PC-9 (cell line): ENCODE measurements at regions not wholly inside any gene's neighbourhood (a gene's known extent, or its start where the extent isn't known, plus 50 kb on each side); places are given as distances from the start of the nearest gene placed in this dataset.
A peak's percentile ranks its signal among the peaks of the same experiment; 100 is the strongest.

ENCODE experiments used
- BruUV-seq: library from RNA; stranded (reverse); fragments of 400-500 nt; replicated peaks from 2 replicates; lab custom pipeline; 2021; lab: Mats Ljungman, UMichigan
- CTCF ChIA-PET: fragments of 300-600 bp; sonication (Branson Sonifier 250); formaldehyde crosslinking; loops from one replicate; lab custom pipeline; 2022; ENCODE audit warnings: antibody characterized with exemption; lab: Charles Lee
- POLR2A ChIA-PET: fragments of 300-600 bp; sonication (Branson Sonifier 250); formaldehyde crosslinking; loops from one replicate; lab custom pipeline; 2022; ENCODE audit warnings: antibody characterized with exemption; ENCODE audit not compliant: unreplicated experiment; lab: Charles Lee
- DNase-seq, 2 experiments: peaks; one replicate each; pipeline versions ENCODE4 v3.0.0 to v3.0.0-alpha.2; 2015 to 2022; ENCODE audit warnings: mixed read lengths in 1 of 2
- H2AFZ ChIP-seq: fragments of 200-600 bp; sonication (generic); 2 replicates; pipeline ENCODE4 v1.8.1; 2017; ENCODE audit warnings: antibody characterized with exemption
- H3F3A ChIP-seq: fragments of 200-600 bp; sonication (generic); 2 replicates; pipeline ENCODE4 v1.8.1; 2017; ENCODE audit warnings: antibody characterized with exemption, mild to moderate bottlenecking, low read depth; ENCODE audit not compliant: insufficient read depth
- H3K27ac ChIP-seq: fragments of 200-600 bp; sonication (generic); 2 replicates; pipeline ENCODE4 v1.6.1; 2016; ENCODE audit warnings: mixed run types
- H3K27me3 ChIP-seq: fragments of 200-600 bp; sonication (generic); 2 replicates; pipeline ENCODE4 v1.6.1; 2016; ENCODE audit warnings: low read depth, mixed run types; ENCODE audit not compliant: insufficient read depth
- H3K36me3 ChIP-seq: fragments of 200-600 bp; sonication (generic); 2 replicates; pipeline ENCODE4 v1.6.1; 2016; ENCODE audit warnings: low read depth, mixed run types
- H3K4me1 ChIP-seq: fragments of 200-600 bp; sonication (generic); replicated peaks from 2 replicates; pipeline ENCODE4 v1.6.1; 2016; ENCODE audit warnings: mixed run types; ENCODE audit not compliant: insufficient read depth
- H3K4me2 ChIP-seq: fragments of 200-600 bp; sonication (generic); 2 replicates; pipeline ENCODE4 v1.6.1; 2017; ENCODE audit warnings: mixed run types
- H3K4me3 ChIP-seq: fragments of 200-600 bp; sonication (generic); 2 replicates; pipeline ENCODE4 v1.6.1; 2016; ENCODE audit warnings: mixed run types
- H3K79me2 ChIP-seq: fragments of 200-600 bp; sonication (generic); 2 replicates; pipeline ENCODE4 v1.6.1; 2017; ENCODE audit warnings: low read depth, mixed run types
- H3K9me2 ChIP-seq: fragments of 200-600 bp; sonication (generic); 2 replicates; pipeline ENCODE4 v1.8.1; 2017; ENCODE audit warnings: mild to moderate bottlenecking; ENCODE audit not compliant: insufficient read depth
- H3K9me3 ChIP-seq: fragments of 200-600 bp; sonication (generic); 2 replicates; pipeline ENCODE4 v1.8.1; 2016; ENCODE audit warnings: low read depth; ENCODE audit not compliant: insufficient read depth
- H4K20me1 ChIP-seq: fragments of 200-600 bp; sonication (generic); 2 replicates; pipeline ENCODE4 v1.8.1; 2017; ENCODE audit not compliant: insufficient read depth
- EZH2 ChIP-seq: fragments of 200-600 bp; sonication (generic); IDR thresholded peaks from 2 replicates; pipeline ENCODE4 v1.8.0; 2017; ENCODE audit warnings: antibody characterized with exemption, low read depth
- intact Hi-C: fragments of 100-400 bp; cut with micrococcal nuclease; formaldehyde crosslinking; loops from one replicate; pipeline ENCODE4 v1.10.0; 2022; ENCODE audit not compliant: unreplicated experiment
- TF ChIP-seq, protein P1 (sequence below): fragments of 200-600 bp; sonication (generic); conservative IDR thresholded peaks from 2 replicates; pipeline ENCODE4 v1.6.1; 2017; ENCODE audit warnings: mixed run types, antibody characterized with exemption, mild to moderate bottlenecking, moderate library complexity

DNA sequence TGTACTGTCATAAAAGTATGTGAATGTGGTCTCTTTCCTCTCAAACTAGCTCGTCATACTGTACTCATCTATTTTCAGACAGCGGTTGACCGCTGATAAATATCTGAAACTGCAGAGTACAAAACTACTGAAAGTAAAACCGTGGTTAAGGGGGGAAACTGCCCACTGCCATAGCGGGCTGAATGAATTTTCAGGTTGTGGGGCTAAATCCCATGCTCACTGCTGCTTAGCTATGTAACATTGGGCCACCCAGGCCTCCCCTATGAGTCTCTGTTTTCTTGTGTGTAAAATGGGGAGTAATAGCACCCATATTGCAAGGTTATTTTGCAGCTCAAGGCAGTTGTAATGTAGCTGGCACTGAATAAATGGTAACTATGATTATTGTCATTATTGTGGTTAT lies 82.3 kb downstream of the MSX2 start:
- intact Hi-C loops, result no loop called here
- POLR2A ChIA-PET, result no interaction called here
- no TSS peak for BruUV-seq

GRCh38 chr5:174801798-174802197 lies 77.4 kb downstream of the MSX2 start:
- intact Hi-C loops, result no loop called here
- POLR2A ChIA-PET, result no interaction called here

More for the DNA sequence above, 82.3 kb downstream of the MSX2 start:
- H3K9me2 ChIP-seq, result no peaks in the 10 kb centered on the region
- no peak overlapping the region for H3K4me3 ChIP-seq
- H3K4me2 ChIP-seq, result no peak overlapping the region
- no peaks in the 10 kb centered on the region for H4K20me1 ChIP-seq
- CTCF ChIA-PET, result no interaction called here
- peaks cover 27% of the 10 kb centered on the region for H3K27me3 ChIP-seq
- H3K79me2 ChIP-seq, result no peaks in the 10 kb centered on the region
- H3K27ac ChIP-seq, result no peak overlapping the region
- TF ChIP-seq, protein P1, sequence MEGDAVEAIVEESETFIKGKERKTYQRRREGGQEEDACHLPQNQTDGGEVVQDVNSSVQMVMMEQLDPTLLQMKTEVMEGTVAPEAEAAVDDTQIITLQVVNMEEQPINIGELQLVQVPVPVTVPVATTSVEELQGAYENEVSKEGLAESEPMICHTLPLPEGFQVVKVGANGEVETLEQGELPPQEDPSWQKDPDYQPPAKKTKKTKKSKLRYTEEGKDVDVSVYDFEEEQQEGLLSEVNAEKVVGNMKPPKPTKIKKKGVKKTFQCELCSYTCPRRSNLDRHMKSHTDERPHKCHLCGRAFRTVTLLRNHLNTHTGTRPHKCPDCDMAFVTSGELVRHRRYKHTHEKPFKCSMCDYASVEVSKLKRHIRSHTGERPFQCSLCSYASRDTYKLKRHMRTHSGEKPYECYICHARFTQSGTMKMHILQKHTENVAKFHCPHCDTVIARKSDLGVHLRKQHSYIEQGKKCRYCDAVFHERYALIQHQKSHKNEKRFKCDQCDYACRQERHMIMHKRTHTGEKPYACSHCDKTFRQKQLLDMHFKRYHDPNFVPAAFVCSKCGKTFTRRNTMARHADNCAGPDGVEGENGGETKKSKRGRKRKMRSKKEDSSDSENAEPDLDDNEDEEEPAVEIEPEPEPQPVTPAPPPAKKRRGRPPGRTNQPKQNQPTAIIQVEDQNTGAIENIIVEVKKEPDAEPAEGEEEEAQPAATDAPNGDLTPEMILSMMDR, result no peak
- TF ChIP-seq EZH2, result no peak
- no peaks in the 10 kb centered on the region for H3K36me3 ChIP-seq
- H3K4me1 ChIP-seq, result no peaks in the 10 kb centered on the region
- H2AFZ ChIP-seq, result no peak overlapping the region
- no peaks in the 10 kb centered on the region for H3K9me3 ChIP-seq
- H3F3A ChIP-seq, result no peaks in the 10 kb centered on the region
- DNase-seq, result no peak

DNA sequence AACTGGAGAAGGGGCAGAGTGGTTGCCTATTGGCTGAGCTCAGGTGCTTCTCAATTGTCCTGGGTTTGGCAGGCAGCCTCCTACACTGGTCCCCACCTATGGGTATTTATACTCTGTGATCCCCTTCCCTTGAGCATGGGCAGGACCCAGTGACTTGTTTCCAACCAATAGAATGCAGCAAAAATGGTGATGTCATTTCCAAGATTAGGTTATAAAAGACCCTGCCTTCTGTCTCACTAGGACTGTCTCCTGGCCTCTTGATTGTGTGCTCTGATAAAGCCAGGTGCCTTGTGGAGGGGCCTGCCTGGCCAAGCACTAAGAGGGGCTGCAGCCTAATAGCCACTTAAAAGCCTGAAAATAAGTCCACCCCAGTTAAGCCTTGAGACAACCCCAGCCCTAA lies 76.1 kb downstream of the MSX2 start:
- no peaks in the 10 kb centered on the region for H3K9me2 ChIP-seq
- no peak for TF ChIP-seq EZH2
- TF ChIP-seq, protein P1, result no peak
- no peak for DNase-seq
- no peak overlapping the region for H3K27ac ChIP-seq
- H3K27me3 ChIP-seq, result peaks cover 35% of the 10 kb centered on the region
- no peaks in the 10 kb centered on the region for H3K79me2 ChIP-seq
- no peaks in the 10 kb centered on the region for H3K4me1 ChIP-seq
- H3K4me3 ChIP-seq, result no peak overlapping the region
- no peaks in the 10 kb centered on the region for H3K36me3 ChIP-seq
- no TSS peak for BruUV-seq
- H2AFZ ChIP-seq, result no peak overlapping the region
- ChIA-PET CTCF (no interaction called here), POLR2A (no interaction called here)
- H4K20me1 ChIP-seq, result no peaks in the 10 kb centered on the region
- intact Hi-C loops, result no loop called here
- no peaks in the 10 kb centered on the region; the same call in 1 of the 2 replicates for H3F3A ChIP-seq
- no peak overlapping the region for H3K4me2 ChIP-seq
- H3K9me3 ChIP-seq, result no peaks in the 10 kb centered on the region; the same call in 1 of the 2 replicates

More at GRCh38 chr5:174801798-174802197, 77.4 kb downstream of the MSX2 start:
- Histone ChIP-seq H3K27ac (no peak overlapping the region), H2AFZ (no peak overlapping the region), H3K4me1 (no peaks in the 10 kb centered on the region), H3K4me2 (no peak overlapping the region), H4K20me1 (no peaks in the 10 kb centered on the region), H3K27me3 (peaks cover 31% of the 10 kb centered on the region; the same call in 1 of the 2 replicates), H3K36me3 (no peaks in the 10 kb centered on the region), H3K4me3 (no peak overlapping the region), H3K79me2 (no peaks in the 10 kb centered on the region), H3F3A (no peaks in the 10 kb centered on the region; the same call in 1 of the 2 replicates), H3K9me3 (no peaks in the 10 kb centered on the region; the same call in 1 of the 2 replicates), H3K9me2 (no peaks in the 10 kb centered on the region)
- TF ChIP-seq, protein P1, result no peak
- no peak for TF ChIP-seq EZH2
- BruUV-seq, result no TSS peak
- peak in 1 of 2 experiments; percentile 41 for DNase-seq
- CTCF ChIA-PET, result no interaction called here
